DND-41 (cell line): ENCODE measurements at regions not wholly inside any gene's neighbourhood (a gene's known extent, or its start where the extent isn't known, plus 50 kb on each side); places are given as distances from the start of the nearest gene placed in this dataset.

ENCODE experiments used
- EZH2 ChIP-seq: IDR thresholded peaks from 3 replicates; pipeline ENCODE4 v1.6.1; 2012; ENCODE audit warnings: borderline replicate concordance, low read depth, mild to moderate bottlenecking, moderate library complexity, low read length, inconsistent platforms; ENCODE audit not compliant: severe bottlenecking
- TF ChIP-seq, protein P1 (sequence below): IDR thresholded peaks from 2 replicates; pipeline ENCODE4 v1.5.1; 2012; ENCODE audit warnings: borderline replicate concordance, low read length, moderate library complexity, mild to moderate bottlenecking; ENCODE audit not compliant: poor library complexity, severe bottlenecking; ENCODE audit errors: extremely low read depth

GRCh38 chr4:114286262-114286810 is 306.9 kb upstream of the ARSJ start:
- TF ChIP-seq EZH2: no peak
- TF ChIP-seq, protein P1, sequence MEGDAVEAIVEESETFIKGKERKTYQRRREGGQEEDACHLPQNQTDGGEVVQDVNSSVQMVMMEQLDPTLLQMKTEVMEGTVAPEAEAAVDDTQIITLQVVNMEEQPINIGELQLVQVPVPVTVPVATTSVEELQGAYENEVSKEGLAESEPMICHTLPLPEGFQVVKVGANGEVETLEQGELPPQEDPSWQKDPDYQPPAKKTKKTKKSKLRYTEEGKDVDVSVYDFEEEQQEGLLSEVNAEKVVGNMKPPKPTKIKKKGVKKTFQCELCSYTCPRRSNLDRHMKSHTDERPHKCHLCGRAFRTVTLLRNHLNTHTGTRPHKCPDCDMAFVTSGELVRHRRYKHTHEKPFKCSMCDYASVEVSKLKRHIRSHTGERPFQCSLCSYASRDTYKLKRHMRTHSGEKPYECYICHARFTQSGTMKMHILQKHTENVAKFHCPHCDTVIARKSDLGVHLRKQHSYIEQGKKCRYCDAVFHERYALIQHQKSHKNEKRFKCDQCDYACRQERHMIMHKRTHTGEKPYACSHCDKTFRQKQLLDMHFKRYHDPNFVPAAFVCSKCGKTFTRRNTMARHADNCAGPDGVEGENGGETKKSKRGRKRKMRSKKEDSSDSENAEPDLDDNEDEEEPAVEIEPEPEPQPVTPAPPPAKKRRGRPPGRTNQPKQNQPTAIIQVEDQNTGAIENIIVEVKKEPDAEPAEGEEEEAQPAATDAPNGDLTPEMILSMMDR: no peak
